ENCODE measurements at regions not wholly inside any gene's neighbourhood (a gene's known extent, or its start where the extent isn't known, plus 50 kb on each side); places are given as distances from the start of the nearest gene placed in this dataset.

GRCh38 chr17:5694551-5694950, 110.2 kb upstream of the NLRP1 start:
- no peaks in the 10 kb centered on the region for H3K36me3 Mint-ChIP-seq
- H3K27me3 Mint-ChIP-seq (ENCODE audit: low read depth), result peaks cover 18% of the 10 kb centered on the region
- H3K4me3 Mint-ChIP-seq, result no peak overlapping the region
- TF ChIP-seq, protein P1, sequence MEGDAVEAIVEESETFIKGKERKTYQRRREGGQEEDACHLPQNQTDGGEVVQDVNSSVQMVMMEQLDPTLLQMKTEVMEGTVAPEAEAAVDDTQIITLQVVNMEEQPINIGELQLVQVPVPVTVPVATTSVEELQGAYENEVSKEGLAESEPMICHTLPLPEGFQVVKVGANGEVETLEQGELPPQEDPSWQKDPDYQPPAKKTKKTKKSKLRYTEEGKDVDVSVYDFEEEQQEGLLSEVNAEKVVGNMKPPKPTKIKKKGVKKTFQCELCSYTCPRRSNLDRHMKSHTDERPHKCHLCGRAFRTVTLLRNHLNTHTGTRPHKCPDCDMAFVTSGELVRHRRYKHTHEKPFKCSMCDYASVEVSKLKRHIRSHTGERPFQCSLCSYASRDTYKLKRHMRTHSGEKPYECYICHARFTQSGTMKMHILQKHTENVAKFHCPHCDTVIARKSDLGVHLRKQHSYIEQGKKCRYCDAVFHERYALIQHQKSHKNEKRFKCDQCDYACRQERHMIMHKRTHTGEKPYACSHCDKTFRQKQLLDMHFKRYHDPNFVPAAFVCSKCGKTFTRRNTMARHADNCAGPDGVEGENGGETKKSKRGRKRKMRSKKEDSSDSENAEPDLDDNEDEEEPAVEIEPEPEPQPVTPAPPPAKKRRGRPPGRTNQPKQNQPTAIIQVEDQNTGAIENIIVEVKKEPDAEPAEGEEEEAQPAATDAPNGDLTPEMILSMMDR (IDR thresholded peaks at IDR 0.05; ENCODE audit: unreplicated experiment), result no peak
- DNase-seq (ENCODE audit: low spot score in 2 of 2, unreplicated experiment in 2 of 2), result no peak
- peaks cover 17% of the 10 kb centered on the region for H3K4me1 Mint-ChIP-seq
- H3K9me3 Mint-ChIP-seq, result peaks cover 5% of the 10 kb centered on the region
- no peak overlapping the region for H3K27ac Mint-ChIP-seq

DNA sequence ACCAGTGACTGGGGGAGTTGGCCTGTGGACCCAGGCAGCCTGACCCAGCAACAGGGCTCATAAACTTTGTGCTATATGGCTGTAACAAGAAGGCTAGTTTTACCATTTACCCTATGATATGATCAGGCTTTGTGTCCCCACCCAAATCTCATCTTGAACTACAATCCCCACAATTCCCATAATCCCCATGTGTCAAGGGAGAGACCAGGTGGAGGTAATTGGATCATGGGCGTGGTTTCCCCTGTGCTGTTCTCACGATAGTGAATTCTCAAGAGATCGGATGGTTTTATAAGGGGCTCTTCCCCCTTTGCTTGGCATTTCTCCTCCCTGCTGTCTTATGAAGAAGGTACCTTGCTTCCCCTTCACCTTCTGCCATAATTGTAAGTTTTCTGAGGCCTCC, 111.2 kb upstream of the NLRP1 start:
- Mint-ChIP-seq H3K36me3 (no peaks in the 10 kb centered on the region), H3K4me3 (no peak overlapping the region), H3K27me3 (ENCODE audit: low read depth) (peaks cover 26% of the 10 kb centered on the region), H3K4me1 (peaks cover 17% of the 10 kb centered on the region), H3K9me3 (peaks cover 5% of the 10 kb centered on the region), H3K27ac (no peak overlapping the region)
- TF ChIP-seq, protein P1 (IDR thresholded peaks at IDR 0.05; ENCODE audit: unreplicated experiment), result no peak
- DNase-seq (ENCODE audit: low spot score in 2 of 2, unreplicated experiment in 2 of 2), result no peak

GRCh38 chr17:5698959-5699358, 114.7 kb upstream of the NLRP1 start:
- H3K4me1 Mint-ChIP-seq, result peaks cover 17% of the 10 kb centered on the region
- H3K4me3 Mint-ChIP-seq, result no peak overlapping the region
- TF ChIP-seq, protein P1 (IDR thresholded peaks at IDR 0.05; ENCODE audit: unreplicated experiment), result no peak

GRCh38 chr17:5699814-5700213, 115.5 kb upstream of the NLRP1 start:
- H3K9me3 Mint-ChIP-seq, result peaks cover 10% of the 10 kb centered on the region
- peaks cover 9% of the 10 kb centered on the region for H3K4me1 Mint-ChIP-seq
- TF ChIP-seq, protein P1 (IDR thresholded peaks at IDR 0.05; ENCODE audit: unreplicated experiment), result no peak
- H3K27me3 Mint-ChIP-seq (ENCODE audit: low read depth), result peaks cover 53% of the 10 kb centered on the region
- no peak overlapping the region for H3K27ac Mint-ChIP-seq
- DNase-seq (ENCODE audit: low spot score in 2 of 2, unreplicated experiment in 2 of 2), result no peak
- no peaks in the 10 kb centered on the region for H3K36me3 Mint-ChIP-seq
- H3K4me3 Mint-ChIP-seq, result no peak overlapping the region

More at GRCh38 chr17:5698959-5699358, 114.7 kb upstream of the NLRP1 start:
- Mint-ChIP-seq H3K27me3 (ENCODE audit: low read depth) (peaks cover 51% of the 10 kb centered on the region), H3K9me3 (peaks cover 10% of the 10 kb centered on the region), H3K36me3 (no peaks in the 10 kb centered on the region), H3K27ac (no peak overlapping the region)
- no peak for DNase-seq (ENCODE audit: low spot score in 2 of 2, unreplicated experiment in 2 of 2)

DNA sequence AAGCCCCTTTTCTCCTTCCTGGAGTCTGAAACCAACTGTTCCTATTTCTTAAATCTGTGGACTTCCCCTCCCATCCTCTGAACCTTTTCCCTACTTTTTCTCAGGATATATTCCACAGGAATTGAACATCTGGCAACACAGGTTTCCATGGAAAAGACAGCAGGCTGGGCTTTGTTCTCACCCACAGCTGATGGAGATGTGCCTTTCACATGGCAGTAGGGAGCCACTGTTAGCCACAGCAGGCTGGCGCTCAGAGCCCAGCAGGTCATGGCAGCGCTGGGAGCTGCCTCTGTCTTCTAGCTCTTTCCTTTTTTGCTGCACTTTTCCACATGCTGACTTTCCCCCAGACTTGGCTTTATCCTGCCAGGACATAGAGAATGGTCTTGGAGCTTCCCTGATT, 116.4 kb upstream of the NLRP1 start:
- no peaks in the 10 kb centered on the region for H3K36me3 Mint-ChIP-seq
- TF ChIP-seq, protein P1 (IDR thresholded peaks at IDR 0.05; ENCODE audit: unreplicated experiment), result no peak
- H3K27me3 Mint-ChIP-seq (ENCODE audit: low read depth), result peaks cover 53% of the 10 kb centered on the region
- DNase-seq (ENCODE audit: low spot score in 2 of 2, unreplicated experiment in 2 of 2), result peak in 1 of 2 experiments; percentile 3
- H3K4me3 Mint-ChIP-seq, result no peak overlapping the region
- no peak overlapping the region for H3K27ac Mint-ChIP-seq
- peaks cover 10% of the 10 kb centered on the region for H3K9me3 Mint-ChIP-seq
- peaks cover under 1% of the 10 kb centered on the region for H3K4me1 Mint-ChIP-seq

DNA sequence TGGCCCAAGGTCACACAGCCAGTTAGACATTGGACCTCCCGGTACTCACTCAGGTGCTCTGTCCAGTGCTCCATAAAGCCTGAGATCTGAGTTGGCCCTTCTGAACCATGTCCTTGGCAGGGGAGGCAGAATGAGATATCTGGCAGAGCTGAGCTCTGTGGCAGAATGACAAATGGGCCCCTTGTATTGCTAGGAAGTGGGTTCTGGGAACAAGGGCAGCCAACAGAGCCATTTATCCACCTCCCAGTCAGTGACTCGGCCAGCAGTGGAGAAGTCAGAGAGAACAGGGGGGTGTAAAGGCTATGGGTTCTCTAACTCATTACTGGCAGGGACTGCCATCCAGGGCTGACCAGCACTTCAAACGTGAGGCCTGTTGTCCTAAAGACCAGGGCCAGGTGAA, 117.1 kb upstream of the NLRP1 start:
- TF ChIP-seq, protein P1 (IDR thresholded peaks at IDR 0.05; ENCODE audit: unreplicated experiment), result no peak
- Mint-ChIP-seq H3K9me3 (peaks cover 10% of the 10 kb centered on the region), H3K4me3 (no peak overlapping the region), H3K4me1 (no peaks in the 10 kb centered on the region), H3K27ac (no peak overlapping the region), H3K36me3 (no peaks in the 10 kb centered on the region), H3K27me3 (ENCODE audit: low read depth) (peaks cover 53% of the 10 kb centered on the region)
- no peak for DNase-seq (ENCODE audit: low spot score in 2 of 2, unreplicated experiment in 2 of 2)

Data from mesothelial cell of epicardium (in vitro differentiated cells).